GM13977 (cell line): ENCODE measurements at regions not wholly inside any gene's neighbourhood (a gene's known extent, or its start where the extent isn't known, plus 50 kb on each side); places are given as distances from the start of the nearest gene placed in this dataset.

Experiments used
- DNase-seq: peaks from one replicate; pipeline ENCODE4 v3.0.0; 2012; ENCODE audit warnings: low spot score
- in situ Hi-C: fragments of 300-500 bp; cut with MboI; formaldehyde crosslinking; loops from one replicate; pipeline ENCODE4 v1.12.0; 2022; ENCODE audit warnings: low sequenced_read_pairs, low pct_unique_long_range_greater_than_20kb, mixed read lengths, inconsistent platforms; ENCODE audit not compliant: unreplicated experiment
- TF ChIP-seq, protein P1 (sequence below): IDR thresholded peaks from 2 replicates; pipeline ENCODE4 v1.5.1; 2012; ENCODE audit warnings: mild to moderate bottlenecking, control low read depth; ENCODE audit not compliant: insufficient read depth; ENCODE audit errors: extremely low read depth, missing control alignments

DNA sequence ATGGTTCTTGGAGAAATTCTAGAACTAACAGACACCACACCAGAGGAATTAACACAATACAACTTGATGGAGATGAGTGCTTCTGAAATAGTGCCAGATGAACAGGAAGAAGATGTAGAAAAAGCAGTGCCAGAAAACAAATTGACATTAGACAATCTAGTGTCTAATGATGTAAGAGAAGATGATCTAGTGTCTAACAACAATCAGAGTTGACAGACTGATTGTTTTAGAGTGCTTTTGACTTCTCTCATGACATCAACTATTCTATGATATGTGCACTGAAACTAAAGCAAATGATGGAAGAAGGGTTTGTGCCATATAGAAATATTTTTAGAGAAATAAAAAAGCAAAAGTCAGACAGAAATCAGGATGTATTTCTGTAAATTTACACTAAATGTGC lies 646.1 kb upstream of the KIF2B start:
- TF ChIP-seq, protein P1, sequence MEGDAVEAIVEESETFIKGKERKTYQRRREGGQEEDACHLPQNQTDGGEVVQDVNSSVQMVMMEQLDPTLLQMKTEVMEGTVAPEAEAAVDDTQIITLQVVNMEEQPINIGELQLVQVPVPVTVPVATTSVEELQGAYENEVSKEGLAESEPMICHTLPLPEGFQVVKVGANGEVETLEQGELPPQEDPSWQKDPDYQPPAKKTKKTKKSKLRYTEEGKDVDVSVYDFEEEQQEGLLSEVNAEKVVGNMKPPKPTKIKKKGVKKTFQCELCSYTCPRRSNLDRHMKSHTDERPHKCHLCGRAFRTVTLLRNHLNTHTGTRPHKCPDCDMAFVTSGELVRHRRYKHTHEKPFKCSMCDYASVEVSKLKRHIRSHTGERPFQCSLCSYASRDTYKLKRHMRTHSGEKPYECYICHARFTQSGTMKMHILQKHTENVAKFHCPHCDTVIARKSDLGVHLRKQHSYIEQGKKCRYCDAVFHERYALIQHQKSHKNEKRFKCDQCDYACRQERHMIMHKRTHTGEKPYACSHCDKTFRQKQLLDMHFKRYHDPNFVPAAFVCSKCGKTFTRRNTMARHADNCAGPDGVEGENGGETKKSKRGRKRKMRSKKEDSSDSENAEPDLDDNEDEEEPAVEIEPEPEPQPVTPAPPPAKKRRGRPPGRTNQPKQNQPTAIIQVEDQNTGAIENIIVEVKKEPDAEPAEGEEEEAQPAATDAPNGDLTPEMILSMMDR: no peak
- no peak for DNase-seq
- in situ Hi-C loops: no loop called here

DNA sequence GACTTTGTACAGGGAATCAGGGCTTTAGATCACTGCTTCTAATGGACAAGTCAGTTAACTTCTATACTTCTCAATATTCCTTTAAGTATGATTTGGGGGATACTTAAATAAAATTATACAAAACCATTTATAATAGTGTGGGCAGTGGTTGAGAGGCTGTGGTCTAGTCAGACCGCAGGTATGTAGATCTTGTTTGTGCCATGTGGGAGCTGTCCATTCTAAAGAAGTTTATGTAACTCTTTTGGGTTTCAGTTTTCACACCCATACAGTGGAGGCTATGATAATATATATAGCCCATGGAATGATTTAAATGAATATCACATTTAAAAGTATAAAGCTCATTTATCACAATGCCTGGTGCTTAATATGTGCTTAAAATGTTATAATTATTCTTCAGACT lies 654.3 kb upstream of the KIF2B start:
- no peak for DNase-seq
- in situ Hi-C loops: no loop called here
- TF ChIP-seq, protein P1: no peak

DNA sequence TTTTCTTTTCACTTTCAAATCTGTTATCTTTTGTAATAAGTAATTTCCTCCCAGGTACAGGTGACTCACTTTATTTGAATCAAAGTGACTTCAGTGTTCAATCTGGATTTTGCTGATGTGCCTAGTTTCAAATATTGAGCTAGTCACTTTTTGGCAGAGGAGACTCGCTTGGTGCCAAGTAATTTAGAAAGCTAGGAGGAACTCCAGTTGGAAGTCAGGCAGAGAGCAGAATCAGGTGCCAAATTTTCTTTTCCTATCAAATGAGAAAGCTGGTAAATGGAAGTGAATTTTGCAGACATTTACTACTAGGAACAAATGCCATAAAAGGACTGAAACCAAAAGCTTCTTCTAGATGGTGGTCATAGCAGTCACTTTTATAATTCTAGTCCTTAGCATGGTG lies 656.0 kb upstream of the KIF2B start:
- DNase-seq: no peak
- TF ChIP-seq, protein P1: no peak
- in situ Hi-C loops: no loop called here

DNA sequence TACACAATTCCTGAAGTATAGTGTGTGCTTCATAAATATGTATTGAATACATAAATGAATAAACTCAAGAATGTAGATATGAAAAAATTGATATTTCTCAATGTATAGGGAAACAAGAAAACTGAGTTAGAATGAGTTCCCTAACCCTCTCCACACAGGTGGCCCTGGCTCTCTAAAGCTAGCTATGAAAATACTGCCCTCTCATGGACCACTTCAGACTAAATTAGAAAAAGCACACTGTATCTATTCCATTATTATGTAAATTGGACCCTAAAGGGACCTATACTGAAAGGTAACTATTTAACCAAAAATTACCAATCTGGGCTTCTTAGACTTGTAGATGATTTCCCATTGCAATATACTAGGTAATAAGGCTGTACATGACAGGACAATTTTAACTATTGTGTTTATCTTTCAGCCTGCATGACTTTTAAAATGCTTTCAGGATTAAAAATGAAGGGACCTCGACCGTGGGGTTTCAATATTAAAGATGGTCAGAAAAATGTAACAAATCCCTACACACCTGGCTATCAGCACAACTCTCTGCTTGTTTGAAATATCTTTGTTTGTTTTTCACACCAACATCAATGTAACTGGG lies 672.5 kb upstream of the KIF2B start:
- DNase-seq: no peak
- TF ChIP-seq, protein P1: no peak
- in situ Hi-C loops: no loop called here

DNA sequence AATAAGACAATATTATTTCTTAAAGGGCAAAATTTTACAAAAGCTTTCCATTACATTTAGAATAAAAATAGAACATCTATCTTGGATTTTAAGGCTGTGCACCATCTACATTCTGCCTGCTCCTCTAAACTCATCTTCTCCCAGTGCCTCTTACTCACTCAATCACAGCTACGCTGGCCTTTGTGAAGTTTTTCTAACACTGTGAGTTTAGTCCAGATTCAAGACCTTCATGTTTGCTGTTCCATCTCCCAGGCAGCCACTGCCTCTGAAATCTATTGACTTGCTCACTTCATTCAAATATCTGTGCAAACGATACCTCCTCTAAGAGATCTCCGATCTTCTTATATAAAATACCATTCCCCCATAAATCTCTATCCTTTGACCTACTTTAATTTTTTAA lies 673.4 kb upstream of the KIF2B start:
- DNase-seq: no peak
- TF ChIP-seq, protein P1: no peak
- in situ Hi-C loops: no loop called here

DNA sequence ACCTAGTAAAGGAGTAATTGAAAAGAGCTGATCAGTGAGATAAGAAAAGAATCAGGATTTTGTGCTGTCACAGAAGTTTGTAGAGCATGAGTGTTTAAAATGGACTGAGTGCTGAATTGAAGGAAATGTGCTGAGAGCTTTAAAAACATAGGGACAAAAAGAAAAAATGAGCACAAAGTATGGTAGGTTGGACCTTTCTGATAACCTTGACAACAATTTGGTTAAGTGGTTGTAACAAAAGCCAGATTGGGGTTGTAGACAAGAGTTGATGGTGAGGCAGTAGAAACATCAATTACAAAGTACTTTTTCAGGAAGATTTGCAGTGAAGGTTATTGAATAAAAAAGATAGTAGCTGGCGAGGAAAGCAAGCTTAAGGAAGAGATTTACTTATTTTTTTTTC lies 674.7 kb upstream of the KIF2B start:
- TF ChIP-seq, protein P1: no peak
- in situ Hi-C loops: no loop called here
- no peak for DNase-seq

DNA sequence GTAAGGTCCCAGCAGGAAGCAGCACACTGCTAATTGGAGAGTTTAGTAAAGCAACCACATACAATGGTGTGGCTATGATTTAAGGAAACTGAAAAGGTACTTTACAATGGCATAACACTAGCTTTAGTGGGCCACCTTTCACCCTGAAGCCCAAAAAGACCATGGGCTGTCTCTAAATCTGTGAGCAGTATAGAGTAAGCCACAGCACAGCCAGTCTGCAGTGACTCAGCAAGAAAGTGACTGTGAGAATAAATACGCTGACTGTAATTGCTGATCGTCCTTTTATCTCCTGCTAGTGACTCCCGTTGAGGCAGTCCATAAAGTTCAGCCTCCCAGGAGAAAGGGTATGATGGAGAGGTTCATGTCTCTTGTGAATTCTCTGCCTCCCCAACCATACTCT lies 679.8 kb upstream of the KIF2B start:
- DNase-seq: no peak
- in situ Hi-C loops: no loop called here
- TF ChIP-seq, protein P1: no peak
